DND-41 (cell line): ENCODE measurements at regions not wholly inside any gene's neighbourhood (a gene's known extent, or its start where the extent isn't known, plus 50 kb on each side); places are given as distances from the start of the nearest gene placed in this dataset.

Experiments
- EZH2 ChIP-seq: IDR thresholded peaks from 3 replicates; pipeline ENCODE4 v1.6.1; 2012; ENCODE audit warnings: borderline replicate concordance, low read depth, mild to moderate bottlenecking, moderate library complexity, low read length, inconsistent platforms; ENCODE audit not compliant: severe bottlenecking
- TF ChIP-seq, protein P1 (sequence below): IDR thresholded peaks from 2 replicates; pipeline ENCODE4 v1.5.1; 2012; ENCODE audit warnings: borderline replicate concordance, low read length, moderate library complexity, mild to moderate bottlenecking; ENCODE audit not compliant: poor library complexity, severe bottlenecking; ENCODE audit errors: extremely low read depth

DNA sequence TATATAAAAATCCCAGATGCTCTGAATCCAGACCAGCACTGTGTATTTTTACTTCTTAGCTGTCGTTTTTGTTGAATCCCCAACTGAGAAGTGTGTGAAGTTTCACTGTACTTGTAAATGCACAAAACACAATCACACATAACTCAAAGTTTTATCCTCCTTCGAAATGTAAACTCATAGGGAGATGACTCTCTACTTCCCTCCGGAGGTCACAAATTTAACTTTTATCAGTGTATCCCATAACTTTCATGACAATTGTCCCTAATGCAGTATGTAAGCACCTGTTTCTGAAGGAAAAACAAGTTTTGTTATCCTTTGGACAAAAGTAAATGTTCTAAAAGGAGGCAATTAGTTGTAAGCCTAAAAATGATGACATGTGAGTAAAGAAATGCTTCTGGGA is 665.0 kb upstream of the SLITRK6 start:
- TF ChIP-seq, protein P1, sequence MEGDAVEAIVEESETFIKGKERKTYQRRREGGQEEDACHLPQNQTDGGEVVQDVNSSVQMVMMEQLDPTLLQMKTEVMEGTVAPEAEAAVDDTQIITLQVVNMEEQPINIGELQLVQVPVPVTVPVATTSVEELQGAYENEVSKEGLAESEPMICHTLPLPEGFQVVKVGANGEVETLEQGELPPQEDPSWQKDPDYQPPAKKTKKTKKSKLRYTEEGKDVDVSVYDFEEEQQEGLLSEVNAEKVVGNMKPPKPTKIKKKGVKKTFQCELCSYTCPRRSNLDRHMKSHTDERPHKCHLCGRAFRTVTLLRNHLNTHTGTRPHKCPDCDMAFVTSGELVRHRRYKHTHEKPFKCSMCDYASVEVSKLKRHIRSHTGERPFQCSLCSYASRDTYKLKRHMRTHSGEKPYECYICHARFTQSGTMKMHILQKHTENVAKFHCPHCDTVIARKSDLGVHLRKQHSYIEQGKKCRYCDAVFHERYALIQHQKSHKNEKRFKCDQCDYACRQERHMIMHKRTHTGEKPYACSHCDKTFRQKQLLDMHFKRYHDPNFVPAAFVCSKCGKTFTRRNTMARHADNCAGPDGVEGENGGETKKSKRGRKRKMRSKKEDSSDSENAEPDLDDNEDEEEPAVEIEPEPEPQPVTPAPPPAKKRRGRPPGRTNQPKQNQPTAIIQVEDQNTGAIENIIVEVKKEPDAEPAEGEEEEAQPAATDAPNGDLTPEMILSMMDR: no peak
- no peak for TF ChIP-seq EZH2
